ENCODE measurements at regions not wholly inside any gene's neighbourhood (a gene's known extent, or its start where the extent isn't known, plus 50 kb on each side); places are given as distances from the start of the nearest gene placed in this dataset.

- no peaks in the 10 kb centered on the region for H3K36me3 ChIP-seq
- TF ChIP-seq CTCF (IDR thresholded peaks at IDR 0.05): no peak
- no peaks in the 10 kb centered on the region for H3K4me1 ChIP-seq
- intact Hi-C loops (cut with DNase I): no loop called here
- no peaks in the 10 kb centered on the region for H3K27me3 ChIP-seq
- DNase-seq (ENCODE audit: low spot score in 2 of 2): no peak
- H3K4me3 ChIP-seq: no peak overlapping the region
- no peak overlapping the region for H3K27ac ChIP-seq
- H3K9me3 ChIP-seq: peaks cover 0 to 10% of the 10 kb centered on the region in 2 donors
Measured at GRCh38 chr3:188097791-188098190, 56.2 kb upstream of the LPP start.

- Histone ChIP-seq H3K4me1 (no peaks in the 10 kb centered on the region), H3K36me3 (no peaks in the 10 kb centered on the region), H3K4me3 (no peak overlapping the region), H3K9me3 (peaks cover 0 to 10% of the 10 kb centered on the region in 2 donors), H3K27me3 (no peaks in the 10 kb centered on the region), H3K27ac (no peak overlapping the region)
- intact Hi-C loops (cut with DNase I): no loop called here
- TF ChIP-seq CTCF (IDR thresholded peaks at IDR 0.05): no peak
- no peak for DNase-seq (ENCODE audit: low spot score in 2 of 2)
Measured at GRCh38 chr3:188099907-188100306, 54.0 kb upstream of the LPP start.

GRCh38 chr3:188102861-188103547 lies 51.0 kb upstream of the LPP start:
- intact Hi-C loops (cut with DNase I): no loop called here
- Histone ChIP-seq H3K27me3 (no peaks in the 10 kb centered on the region), H3K4me3 (no peak overlapping the region), H3K9me3 (peaks cover 0 to 10% of the 10 kb centered on the region in 2 donors), H3K27ac (no peak overlapping the region), H3K4me1 (no peaks in the 10 kb centered on the region), H3K36me3 (no peaks in the 10 kb centered on the region)
- TF ChIP-seq CTCF (IDR thresholded peaks at IDR 0.05): no peak
- DNase-seq (ENCODE audit: low spot score in 2 of 2): no peak

- TF ChIP-seq CTCF (IDR thresholded peaks at IDR 0.05): no peak
- H3K4me1 ChIP-seq: no peaks in the 10 kb centered on the region
- DNase-seq (ENCODE audit: low spot score in 2 of 2): no peak
Measured at GRCh38 chr3:188104050-188104449, 49.9 kb upstream of the LPP start.

More at GRCh38 chr3:188104050-188104449, 49.9 kb upstream of the LPP start:
- Histone ChIP-seq H3K27ac (no peak overlapping the region), H3K9me3 (peaks cover 0 to 10% of the 10 kb centered on the region in 2 donors), H3K27me3 (no peaks in the 10 kb centered on the region), H3K36me3 (no peaks in the 10 kb centered on the region), H3K4me3 (no peak overlapping the region)
- intact Hi-C loops (cut with DNase I): no loop called here

Measured in ascending aorta (tissue), 2 donors.